Heart left ventricle (tissue), 13 donors: ENCODE measurements at regions not wholly inside any gene's neighbourhood (a gene's known extent, or its start where the extent isn't known, plus 50 kb on each side); places are given as distances from the start of the nearest gene placed in this dataset.

ENCODE experiments used
- POLR2A ChIP-seq, 2 donors: fragments of 450-650 bp; IDR thresholded peaks; one replicate each; pipeline ENCODE4 v1.6.1; 2017; ENCODE audit warnings: antibody characterized with exemption in 2 of 2, mild to moderate bottlenecking in 2 of 2, moderate library complexity in 2 of 2
- TF ChIP-seq, protein P1 (sequence below), 12 donors: fragments of 200-600 bp; sonication (generic) in 4 of 12; IDR thresholded peaks; one replicate each; pipeline versions ENCODE4 v1.5.0 to v1.8.0; 2018 to 2022; ENCODE audit warnings: antibody characterized with exemption in 12 of 12, mild to moderate bottlenecking in 5 of 12
- donor health status: ischemic (EF 13 %, LVEDD 7.1; RV severe dilation, severe dysfunction).
- donor health status: DM: no; HTN: yes; CAD: no.
- donor health status: DM: no; HTN: no; CAD: no.
- donor health status: ischemic (EF 25% LVEDD 6.9; RV normal size, moderate dysfunction).
- donor health status: ischemic (EF 25% LVEDD 5.7; RV mildly dilated, moderate dysfunction).
- donor health status: ischemic (EF 35%, LVEDD 5.7; RV mildly dilated, moderate dysfunction).
- donor health status: nonischemic (EF 11% LVEDD 7.7; RV severe dilation, severe dysfunction).
- donor health status: DM: yes; HTN: yes; CAD: no.
- donor health status: PGD.
- donor health status: ischemic (EF 29% LVEDD 5.4; RV normal size, mild dysfunction).
- donor health status: nonischemic (EF 23%, LVEDD 6.1; RV moderate dilation, normal function).

GRCh38 chr4:38326499-38326898, 337.5 kb upstream of the KLF3 start:
- TF ChIP-seq POLR2A (IDR thresholded peaks at IDR 0.05) = no peak
- TF ChIP-seq, protein P1, sequence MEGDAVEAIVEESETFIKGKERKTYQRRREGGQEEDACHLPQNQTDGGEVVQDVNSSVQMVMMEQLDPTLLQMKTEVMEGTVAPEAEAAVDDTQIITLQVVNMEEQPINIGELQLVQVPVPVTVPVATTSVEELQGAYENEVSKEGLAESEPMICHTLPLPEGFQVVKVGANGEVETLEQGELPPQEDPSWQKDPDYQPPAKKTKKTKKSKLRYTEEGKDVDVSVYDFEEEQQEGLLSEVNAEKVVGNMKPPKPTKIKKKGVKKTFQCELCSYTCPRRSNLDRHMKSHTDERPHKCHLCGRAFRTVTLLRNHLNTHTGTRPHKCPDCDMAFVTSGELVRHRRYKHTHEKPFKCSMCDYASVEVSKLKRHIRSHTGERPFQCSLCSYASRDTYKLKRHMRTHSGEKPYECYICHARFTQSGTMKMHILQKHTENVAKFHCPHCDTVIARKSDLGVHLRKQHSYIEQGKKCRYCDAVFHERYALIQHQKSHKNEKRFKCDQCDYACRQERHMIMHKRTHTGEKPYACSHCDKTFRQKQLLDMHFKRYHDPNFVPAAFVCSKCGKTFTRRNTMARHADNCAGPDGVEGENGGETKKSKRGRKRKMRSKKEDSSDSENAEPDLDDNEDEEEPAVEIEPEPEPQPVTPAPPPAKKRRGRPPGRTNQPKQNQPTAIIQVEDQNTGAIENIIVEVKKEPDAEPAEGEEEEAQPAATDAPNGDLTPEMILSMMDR (IDR thresholded peaks at IDR 0.05) = no peak
